NCI-H345 (cell line): ENCODE measurements at regions not wholly inside any gene's neighbourhood (a gene's known extent, or its start where the extent isn't known, plus 50 kb on each side); places are given as distances from the start of the nearest gene placed in this dataset.
A peak's percentile ranks its signal among the peaks of the same experiment; 100 is the strongest.
"Not testable (repeated sequence)": the region's sequence is repeated elsewhere in the genome, so short reads cannot be mapped to it uniquely, and the experiment has no call there.

ENCODE experiments used
- DNase-seq: peaks from one replicate; lab custom pipeline; 2025; lab: John Stamatoyannopoulos, UW

- DNase-seq, result no peak
Measured at GRCh38 chr20:52434453-52434852, 242.9 kb upstream of the ZFP64 start.

- DNase-seq, result no peak
Measured at GRCh38 chr20:52434041-52434425, 242.5 kb upstream of the ZFP64 start.

- no peak for DNase-seq
Measured at GRCh38 chr20:52433326-52434040, 241.9 kb upstream of the ZFP64 start.

DNA sequence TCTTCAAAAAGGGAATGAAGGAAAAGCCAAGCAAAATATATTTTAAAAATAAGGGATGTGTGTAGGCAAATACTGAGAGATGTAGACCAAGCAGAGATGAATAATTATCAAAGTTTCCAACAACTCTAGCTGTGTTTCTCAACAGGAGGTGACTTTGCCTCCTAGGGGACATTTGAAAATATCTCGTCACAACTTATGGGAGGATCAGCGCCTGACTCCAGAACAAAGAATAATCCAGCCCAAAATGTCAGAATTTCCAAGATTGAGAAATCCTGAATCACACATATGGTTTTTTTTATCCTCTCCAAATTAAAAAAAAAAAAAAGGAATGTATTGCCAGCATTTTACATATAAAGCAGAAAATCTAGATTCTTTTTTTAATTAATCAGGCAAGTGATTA lies 241.2 kb upstream of the ZFP64 start:
- no peak for DNase-seq

DNA sequence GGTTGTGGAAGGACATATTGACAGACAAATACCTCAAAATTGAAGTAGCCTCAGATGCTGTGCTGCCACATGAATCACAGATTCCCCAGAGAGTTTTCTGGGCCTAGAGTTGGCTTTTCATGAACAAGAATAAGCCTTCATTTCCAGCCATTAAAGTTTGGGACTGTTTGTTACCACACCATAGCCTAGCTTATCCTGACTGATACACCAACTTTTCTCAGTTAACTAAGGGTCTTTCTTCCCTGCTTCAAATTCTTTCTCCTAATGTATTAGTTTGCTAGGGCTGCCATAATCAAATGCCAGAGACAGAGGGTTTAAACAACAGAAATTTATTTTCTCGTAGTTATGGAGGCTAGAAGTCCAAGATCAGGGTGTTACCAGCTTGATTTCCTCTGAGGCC lies 237.4 kb upstream of the ZFP64 start:
- no peak for DNase-seq

- DNase-seq, result no peak
Measured at GRCh38 chr20:52427960-52428359, 236.4 kb upstream of the ZFP64 start.

GRCh38 chr20:52426856-52427255 lies 235.3 kb upstream of the ZFP64 start:
- DNase-seq, result peak; percentile 3

- DNase-seq, result no peak
Measured at GRCh38 chr20:52425701-52426100, 234.1 kb upstream of the ZFP64 start.

DNA sequence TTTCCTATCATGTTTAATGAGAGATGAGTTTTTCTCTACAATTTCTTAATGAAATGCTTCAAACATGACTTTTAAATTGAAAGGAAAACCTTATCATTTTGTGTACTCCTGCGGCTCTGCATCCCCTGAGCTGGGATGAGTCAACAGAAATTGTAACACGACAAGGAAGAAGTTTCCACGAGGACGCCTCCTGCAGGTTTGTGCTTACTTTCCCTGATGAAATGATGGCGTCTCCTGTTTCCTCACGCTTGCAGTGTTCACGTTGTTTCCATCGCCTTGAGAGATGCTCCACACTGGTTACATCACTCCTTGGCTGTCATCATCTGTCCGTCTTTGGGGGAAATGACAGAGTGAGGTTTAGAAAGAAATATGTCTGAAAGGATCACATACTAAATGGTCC lies 233.7 kb upstream of the ZFP64 start:
- DNase-seq, result no peak

DNA sequence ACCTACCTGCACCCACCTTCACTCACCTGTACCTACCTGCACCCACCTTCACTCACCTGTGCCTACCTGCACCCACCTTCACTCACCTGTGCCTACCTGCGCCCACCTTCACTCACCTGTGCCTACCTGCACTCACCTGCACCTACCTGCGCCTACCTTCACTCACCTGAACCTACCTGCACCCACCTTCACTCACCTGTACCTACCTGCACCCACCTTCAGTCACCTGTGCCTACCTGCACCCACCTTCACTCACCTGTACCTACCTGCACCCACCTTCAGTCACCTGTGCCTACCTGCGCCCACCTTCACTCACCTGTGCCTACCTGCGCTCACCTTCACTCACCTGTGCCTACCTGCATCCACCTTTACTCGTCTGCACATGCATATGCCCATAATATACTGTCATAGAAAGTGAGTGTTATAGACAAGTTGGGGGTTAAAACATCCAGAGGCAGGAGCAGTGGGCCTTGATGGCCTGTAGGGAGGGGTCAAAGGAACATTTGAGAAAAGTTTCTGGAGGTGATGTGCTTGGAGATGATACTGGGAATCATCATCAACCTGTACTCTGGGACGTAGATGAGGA lies 232.9 kb upstream of the ZFP64 start:
- not testable (repeated sequence) for DNase-seq

- not testable (repeated sequence) for DNase-seq
Measured at GRCh38 chr20:52423536-52424140, 232.1 kb upstream of the ZFP64 start.

DNA sequence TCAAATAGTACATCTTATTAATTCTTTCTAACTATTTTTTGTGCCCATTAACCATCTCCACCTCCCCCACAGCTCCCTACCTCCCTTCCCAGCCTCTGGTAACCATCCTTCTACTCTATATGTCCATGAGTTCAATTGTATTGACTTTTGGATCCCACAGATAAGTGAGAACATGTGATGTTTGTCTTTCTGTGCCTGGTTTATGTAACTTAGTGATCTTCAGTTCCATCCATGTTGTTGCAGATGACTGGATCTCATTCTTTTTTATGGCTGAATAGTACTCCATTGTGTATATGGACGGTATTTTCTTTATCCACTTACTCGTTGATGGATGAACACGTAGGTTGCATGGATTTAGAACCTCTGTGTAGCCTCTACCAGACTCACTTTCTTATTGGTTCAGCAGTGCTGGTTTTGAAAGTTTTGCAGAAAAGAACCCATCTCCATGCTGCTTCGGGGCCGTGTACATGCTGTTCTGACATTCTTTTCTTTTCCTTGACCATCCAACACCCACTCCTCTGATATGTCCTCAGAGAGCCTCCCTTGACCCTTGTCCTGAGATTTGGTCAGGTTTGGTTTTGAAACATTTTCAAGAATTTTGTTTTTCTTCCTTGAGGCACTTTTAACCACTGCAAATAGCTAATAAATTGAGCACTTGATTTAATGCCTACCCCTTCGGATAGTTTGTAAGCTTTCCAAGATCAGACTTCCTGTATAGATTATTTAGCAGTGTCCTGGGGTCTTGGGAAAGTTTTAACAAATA lies 231.2 kb upstream of the ZFP64 start:
- no peak for DNase-seq

GRCh38 chr20:52420805-52421204 lies 229.2 kb upstream of the ZFP64 start:
- DNase-seq, result no peak

- no peak for DNase-seq
Measured at GRCh38 chr20:52419205-52419604, 227.6 kb upstream of the ZFP64 start.

DNA sequence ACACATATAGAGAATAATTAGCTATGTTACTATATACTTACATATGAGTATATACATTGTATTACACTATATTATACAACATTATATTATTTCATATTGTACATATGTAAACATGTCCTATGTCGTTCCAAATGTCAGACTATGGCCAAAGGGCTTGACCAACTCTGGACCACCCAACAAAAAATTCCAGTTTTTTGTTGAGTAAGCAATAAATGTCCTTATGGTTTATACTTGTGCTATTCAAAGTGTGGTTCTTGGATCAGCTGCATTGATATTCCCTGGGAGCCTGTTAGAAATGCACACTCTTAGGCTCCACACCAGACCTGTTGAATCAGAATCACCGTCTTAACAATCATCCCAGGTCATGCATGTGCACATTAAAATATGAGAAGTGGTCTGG lies 225.4 kb upstream of the ZFP64 start:
- no peak for DNase-seq

- DNase-seq, result no peak
Measured at GRCh38 chr20:52411611-52412010, 220.0 kb upstream of the ZFP64 start.

- DNase-seq, result no peak
Measured at GRCh38 chr20:52410731-52411234, 219.2 kb upstream of the ZFP64 start.

DNA sequence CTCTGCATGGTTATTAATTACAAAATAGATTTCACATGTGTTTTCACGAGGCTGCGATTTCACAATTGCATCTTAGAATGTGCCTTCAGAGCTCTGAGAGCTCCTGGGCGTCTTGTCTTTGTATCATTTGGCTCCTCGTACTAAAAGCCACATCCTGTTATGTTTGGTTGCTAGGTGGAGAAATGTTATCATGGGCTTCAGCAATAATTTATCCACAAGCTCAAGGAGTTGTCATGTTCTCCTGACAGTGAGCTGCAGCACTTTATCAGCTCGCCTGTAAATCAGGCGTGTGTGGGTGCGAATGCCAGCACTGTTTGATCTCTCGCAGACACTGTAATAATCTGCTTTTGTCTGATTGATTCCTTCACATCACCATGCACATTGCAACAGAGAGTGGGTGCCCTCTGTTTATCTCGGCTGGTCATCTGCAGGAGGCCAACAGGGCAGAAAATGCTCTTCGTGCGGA lies 218.6 kb upstream of the ZFP64 start:
- DNase-seq, result no peak

DNA sequence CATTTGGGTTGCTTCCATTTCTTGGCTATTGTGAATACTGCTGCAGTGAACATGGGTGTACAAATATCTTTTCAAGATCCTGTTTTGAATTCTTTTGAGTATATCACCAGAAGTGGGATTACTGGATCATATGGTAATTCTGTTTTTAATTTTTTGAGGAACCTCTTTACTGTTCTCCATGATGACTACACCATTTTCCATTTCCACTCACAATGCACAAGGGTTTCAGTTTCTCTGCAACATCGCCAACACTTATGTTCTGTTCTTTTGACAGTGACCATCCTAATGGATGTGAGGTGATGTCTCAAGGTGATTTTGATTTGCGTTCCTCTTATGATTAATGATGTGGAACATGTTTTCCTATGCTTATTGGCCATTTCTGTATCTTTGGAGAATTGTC lies 214.4 kb upstream of the ZFP64 start:
- DNase-seq, result no peak

GRCh38 chr20:52405417-52405816 lies 213.8 kb upstream of the ZFP64 start:
- no peak for DNase-seq

GRCh38 chr20:52404671-52405070 lies 213.1 kb upstream of the ZFP64 start:
- DNase-seq, result no peak

DNA sequence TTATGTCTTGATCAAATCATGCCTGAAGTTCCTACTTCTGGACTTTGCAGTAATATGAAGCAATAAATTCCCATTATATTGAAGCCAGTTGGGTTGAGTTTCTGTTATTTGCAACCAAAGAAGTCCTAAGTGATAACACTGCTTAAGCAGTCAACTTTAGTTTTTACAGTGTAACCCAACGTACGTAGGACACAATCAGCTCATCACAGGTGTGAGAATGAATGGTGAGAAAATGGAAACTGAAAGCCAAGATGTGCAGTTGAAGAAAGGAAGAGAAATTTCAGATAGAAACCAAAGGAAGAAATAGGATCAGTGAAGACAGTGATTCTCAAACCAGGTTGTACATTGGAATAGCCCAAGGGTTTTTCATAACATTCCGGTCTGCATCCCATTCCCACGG lies 211.4 kb upstream of the ZFP64 start:
- DNase-seq, result no peak

DNA sequence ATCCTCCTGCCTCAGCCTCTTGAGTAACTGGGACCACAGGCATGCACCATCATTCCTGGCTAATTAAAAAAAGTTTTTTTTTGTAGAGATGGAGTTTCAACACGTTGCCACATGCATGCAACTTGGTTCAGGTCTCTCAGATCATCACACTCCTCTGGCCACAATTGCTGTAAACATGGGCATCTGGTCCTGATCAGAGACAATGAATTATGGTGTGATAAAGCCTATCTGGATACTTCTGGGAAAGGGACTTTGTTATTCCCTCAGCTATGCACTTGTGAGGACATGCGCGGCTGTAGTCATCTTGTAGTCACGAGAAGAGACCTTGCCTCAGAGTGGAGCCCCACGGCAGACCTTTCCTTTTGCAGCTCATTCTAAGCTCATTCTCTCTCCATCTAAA lies 210.9 kb upstream of the ZFP64 start:
- no peak for DNase-seq
